H9 (cell line): ENCODE measurements at regions not wholly inside any gene's neighbourhood (a gene's known extent, or its start where the extent isn't known, plus 50 kb on each side); places are given as distances from the start of the nearest gene placed in this dataset.

Experiments used
- DNase-seq: peaks from one replicate; pipeline ENCODE4 v3.0.0-alpha.2; 2017
- H2AFZ ChIP-seq: one replicate; pipeline ENCODE4 v1.6.1; 2013; ENCODE audit warnings: mild to moderate bottlenecking, low read length, control low read depth, moderate library complexity
- H2AK5ac ChIP-seq: 2 replicates; pipeline ENCODE4 v1.6.1; 2013; ENCODE audit warnings: low read length, control low read depth, mixed read lengths; ENCODE audit not compliant: insufficient read length
- H2BK120ac ChIP-seq: one replicate; pipeline ENCODE4 v1.6.1; 2013; ENCODE audit warnings: low read depth, mild to moderate bottlenecking, low read length, control low read depth, inconsistent platforms; ENCODE audit not compliant: poor library complexity, severe bottlenecking
- H2BK12ac ChIP-seq: 2 replicates; pipeline ENCODE4 v1.6.1; 2013; ENCODE audit warnings: low read length, control low read depth, mixed read lengths, low read depth; ENCODE audit not compliant: insufficient read length
- H2BK15ac ChIP-seq: 2 replicates; pipeline ENCODE4 v1.6.1; 2013; ENCODE audit warnings: low read depth, low read length, control low read depth
- H2BK20ac ChIP-seq: one replicate; pipeline ENCODE4 v1.6.1; 2013; ENCODE audit warnings: low read depth, mild to moderate bottlenecking, low read length, control low read depth, inconsistent platforms; ENCODE audit not compliant: poor library complexity, severe bottlenecking
- H2BK5ac ChIP-seq: 2 replicates; pipeline ENCODE4 v1.6.1; 2013; ENCODE audit warnings: low read length, control low read depth, mixed read lengths; ENCODE audit not compliant: insufficient read length
- H3K14ac ChIP-seq: 2 replicates; pipeline ENCODE4 v1.6.1; 2013; ENCODE audit warnings: low read length, control low read depth; ENCODE audit not compliant: insufficient read depth
- H3K18ac ChIP-seq: 2 replicates; pipeline ENCODE4 v1.6.1; 2013; ENCODE audit warnings: low read depth, mild to moderate bottlenecking, mixed read lengths, low read length, control low read depth; ENCODE audit not compliant: insufficient read length
- H3K23ac ChIP-seq: 2 replicates; pipeline ENCODE4 v1.6.1; 2013; ENCODE audit warnings: low read length, control low read depth, mixed read lengths, low read depth; ENCODE audit not compliant: insufficient read length
- H3K23me2 ChIP-seq: 2 replicates; pipeline ENCODE4 v1.6.1; 2013; ENCODE audit warnings: low read depth, mild to moderate bottlenecking, mixed read lengths, low read length, control low read depth; ENCODE audit not compliant: insufficient read length, poor library complexity, severe bottlenecking
- H3K27ac ChIP-seq: 2 replicates; pipeline ENCODE4 v1.5.1; 2013; ENCODE audit warnings: low read length, control low read depth, mixed read lengths, low read depth; ENCODE audit not compliant: insufficient read length
- H3K27me3 ChIP-seq: 2 replicates; pipeline ENCODE4 v1.6.1; 2013; ENCODE audit warnings: low read length, control low read depth, inconsistent platforms; ENCODE audit not compliant: insufficient read depth
- H3K4ac ChIP-seq: 2 replicates; pipeline ENCODE4 v1.6.1; 2013; ENCODE audit warnings: low read depth, mild to moderate bottlenecking, control low read depth, inconsistent platforms, low read length, moderate library complexity
- H3K4me1 ChIP-seq: 2 replicates; pipeline ENCODE4 v1.6.1; 2013; ENCODE audit warnings: low read length, control low read depth, inconsistent platforms; ENCODE audit not compliant: insufficient read depth
- H3K4me2 ChIP-seq: 2 replicates; pipeline ENCODE4 v1.6.1; 2013; ENCODE audit warnings: low read length, control low read depth, mixed read lengths; ENCODE audit not compliant: insufficient read length, insufficient read depth
- H3K56ac ChIP-seq: 2 replicates; pipeline ENCODE4 v1.6.1; 2013; ENCODE audit warnings: low read depth, mild to moderate bottlenecking, mixed read lengths, low read length, control low read depth; ENCODE audit not compliant: insufficient read length
- H3K79me1 ChIP-seq: 2 replicates; pipeline ENCODE4 v1.6.1; 2013; ENCODE audit warnings: low read depth, mild to moderate bottlenecking, moderate library complexity, low read length, control low read depth, inconsistent platforms; ENCODE audit not compliant: insufficient read depth, poor library complexity, severe bottlenecking
- H3K79me2 ChIP-seq: 2 replicates; pipeline ENCODE4 v1.6.1; 2013; ENCODE audit warnings: low read length, control low read depth, inconsistent platforms; ENCODE audit not compliant: insufficient read depth
- H3K9ac ChIP-seq: 2 replicates; pipeline ENCODE4 v1.6.1; 2013; ENCODE audit warnings: low read length, control low read depth, mixed read lengths; ENCODE audit not compliant: insufficient read length; ENCODE audit errors: extremely low read depth
- H3K9me3 ChIP-seq: one replicate; pipeline ENCODE4 v1.6.1; 2013; ENCODE audit warnings: low read depth, low read length, inconsistent platforms; ENCODE audit not compliant: control insufficient read depth
- H3T11ph ChIP-seq: one replicate; pipeline ENCODE4 v1.6.1; 2013; ENCODE audit warnings: mild to moderate bottlenecking, low read length, control low read depth, inconsistent platforms
- H4K20me1 ChIP-seq: one replicate; pipeline ENCODE4 v1.6.1; 2013; ENCODE audit not compliant: control insufficient read depth, insufficient read length, insufficient read depth
- H4K5ac ChIP-seq: 2 replicates; pipeline ENCODE4 v1.6.1; 2013; ENCODE audit warnings: low read depth, mild to moderate bottlenecking, mixed read lengths, low read length, control low read depth; ENCODE audit not compliant: insufficient read length
- H4K8ac ChIP-seq: replicated peaks from 2 replicates; pipeline ENCODE4 v1.6.1; 2013; ENCODE audit warnings: low read length, control low read depth, mixed read lengths, low read depth; ENCODE audit not compliant: insufficient read length
- H4K91ac ChIP-seq: 2 replicates; pipeline ENCODE4 v1.6.1; 2013; ENCODE audit warnings: low read depth, mild to moderate bottlenecking, moderate library complexity, mixed read lengths, low read length, control low read depth; ENCODE audit not compliant: insufficient read length
- H3K27ac Mint-ChIP-seq, 3 experiments: 2 replicates in 2 of 3; 3 replicates in 1 of 3; pipeline ENCODE4 v1.8.0; 2020 to 2021; ENCODE audit warnings: mixed read lengths in 3 of 3, mild to moderate bottlenecking in 1 of 3, moderate library complexity in 1 of 3
- H3K27me3 Mint-ChIP-seq: 2 replicates; pipeline ENCODE4 v1.8.0; 2021; ENCODE audit warnings: low read depth, mild to moderate bottlenecking, moderate library complexity, mixed read lengths
- H3K36me3 Mint-ChIP-seq, 3 experiments: 2 replicates in 2 of 3; 3 replicates in 1 of 3; pipeline ENCODE4 v1.8.0; 2020 to 2021; ENCODE audit warnings: low read depth in 3 of 3, mixed read lengths in 3 of 3; ENCODE audit not compliant: insufficient read depth in 1 of 3
- H3K4me1 Mint-ChIP-seq, 2 experiments: 2 replicates each; pipeline ENCODE4 v1.8.0; 2020; ENCODE audit warnings: mixed read lengths in 2 of 2
- H3K4me3 Mint-ChIP-seq, 2 experiments: 2 replicates in 1 of 2; 3 replicates in 1 of 2; pipeline ENCODE4 v1.8.0; 2020 to 2021; ENCODE audit warnings: mild to moderate bottlenecking in 2 of 2, mixed read lengths in 2 of 2, moderate library complexity in 1 of 2
- H3K9me3 Mint-ChIP-seq, 2 experiments: 2 replicates in 1 of 2; 3 replicates in 1 of 2; pipeline ENCODE4 v1.8.0; 2020; ENCODE audit warnings: mild to moderate bottlenecking in 2 of 2, mixed read lengths in 2 of 2, moderate library complexity in 1 of 2
- WGBS: extraction: QIAGEN DNeasy Blood & Tissue Kit; methylation state at CpG from one replicate; pipeline ENCODE4 v1.1.7; 2013; ENCODE audit warnings: missing lambda C conversion rate, low lambda C conversion rate, mixed read lengths; ENCODE audit not compliant: insufficient read length; ENCODE audit errors: extremely low coverage; 5-methylcytosine and 5-hydroxymethylcytosine counted together
- TF ChIP-seq, protein P1 (sequence below): fragments of 200-600 bp; sonication (generic); conservative IDR thresholded peaks from 3 replicates; pipeline ENCODE4 v1.8.0; 2021; ENCODE audit warnings: antibody characterized with exemption, mild to moderate bottlenecking

DNA sequence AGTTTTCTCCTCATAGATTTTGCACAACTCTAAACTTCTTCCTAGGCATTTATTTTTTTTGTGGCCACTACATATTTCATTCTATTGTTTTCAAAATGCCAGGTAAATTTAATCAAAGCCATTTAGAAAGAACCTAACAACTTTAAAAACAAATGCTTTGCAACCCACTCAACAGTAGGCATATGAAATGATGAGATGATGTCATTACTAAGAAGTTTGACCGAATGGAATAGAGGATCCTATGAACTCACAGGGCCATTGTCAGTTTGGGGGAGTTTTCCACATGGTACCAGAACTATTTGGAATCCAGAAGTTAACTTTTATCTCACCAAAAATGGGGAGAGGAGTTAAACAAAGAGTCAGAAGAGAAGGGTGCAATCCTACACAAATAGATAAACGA lies 100.7 kb upstream of the INHBA start:
- Histone ChIP-seq H3K23ac (no peak overlapping the region), H3K4me2 (no peak overlapping the region), H3K9ac (no peak overlapping the region), H2AFZ (no peak overlapping the region), H3K79me1 (no peaks in the 10 kb centered on the region), H3K18ac (no peak overlapping the region), H4K91ac (no peak overlapping the region), H3K14ac (no peak overlapping the region), H2BK20ac (no peak overlapping the region), H3K79me2 (no peaks in the 10 kb centered on the region), H3K9me3 (no peaks in the 10 kb centered on the region), H3K4me1 (no peaks in the 10 kb centered on the region), H3K23me2 (no peaks in the 10 kb centered on the region), H2BK120ac (no peak overlapping the region), H3T11ph (no peak overlapping the region), H4K5ac (no peak overlapping the region), H2AK5ac (no peak overlapping the region), H4K20me1 (no peaks in the 10 kb centered on the region), H4K8ac (no peak overlapping the region), H2BK5ac (no peak overlapping the region), H3K56ac (no peak overlapping the region), H3K27ac (no peak overlapping the region), H3K27me3 (no peaks in the 10 kb centered on the region), H2BK15ac (no peak overlapping the region), H2BK12ac (no peak overlapping the region), H3K4ac (no peak overlapping the region)
- Mint-ChIP-seq H3K4me1 (peaks cover 23 to 26% of the 10 kb centered on the region in 2 experiments), H3K27me3 (no peaks in the 10 kb centered on the region), H3K4me3 (no peak overlapping the region), H3K36me3 (peaks cover 0 to 5% (median 1%) of the 10 kb centered on the region in 3 experiments; a peak in 4 of 7 replicates), H3K27ac (no peak overlapping the region), H3K9me3 (peaks cover 0 to 4% of the 10 kb centered on the region in 2 experiments; a peak in 2 of 5 replicates)
- TF ChIP-seq, protein P1, sequence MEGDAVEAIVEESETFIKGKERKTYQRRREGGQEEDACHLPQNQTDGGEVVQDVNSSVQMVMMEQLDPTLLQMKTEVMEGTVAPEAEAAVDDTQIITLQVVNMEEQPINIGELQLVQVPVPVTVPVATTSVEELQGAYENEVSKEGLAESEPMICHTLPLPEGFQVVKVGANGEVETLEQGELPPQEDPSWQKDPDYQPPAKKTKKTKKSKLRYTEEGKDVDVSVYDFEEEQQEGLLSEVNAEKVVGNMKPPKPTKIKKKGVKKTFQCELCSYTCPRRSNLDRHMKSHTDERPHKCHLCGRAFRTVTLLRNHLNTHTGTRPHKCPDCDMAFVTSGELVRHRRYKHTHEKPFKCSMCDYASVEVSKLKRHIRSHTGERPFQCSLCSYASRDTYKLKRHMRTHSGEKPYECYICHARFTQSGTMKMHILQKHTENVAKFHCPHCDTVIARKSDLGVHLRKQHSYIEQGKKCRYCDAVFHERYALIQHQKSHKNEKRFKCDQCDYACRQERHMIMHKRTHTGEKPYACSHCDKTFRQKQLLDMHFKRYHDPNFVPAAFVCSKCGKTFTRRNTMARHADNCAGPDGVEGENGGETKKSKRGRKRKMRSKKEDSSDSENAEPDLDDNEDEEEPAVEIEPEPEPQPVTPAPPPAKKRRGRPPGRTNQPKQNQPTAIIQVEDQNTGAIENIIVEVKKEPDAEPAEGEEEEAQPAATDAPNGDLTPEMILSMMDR: no peak
- no CpG with 5 or more reads among the region's 2 CpGs for WGBS
- no peak for DNase-seq
